ENCODE measurements at regions not wholly inside any gene's neighbourhood (a gene's known extent, or its start where the extent isn't known, plus 50 kb on each side); places are given as distances from the start of the nearest gene placed in this dataset.

- TF ChIP-seq CTCF (IDR thresholded peaks at IDR 0.05; ENCODE audit: extremely low read depth in 1 of 2, insufficient read depth in 1 of 2, low read depth in 1 of 2, low read length in 2 of 2), result no peak
- no peak for TF ChIP-seq EZH2 (IDR thresholded peaks at IDR 0.05; ENCODE audit: borderline replicate concordance, low read depth, low read length, severe bottlenecking)
- no peak for TF ChIP-seq POLR2AphosphoS5 (IDR thresholded peaks at IDR 0.05; ENCODE audit: insufficient read depth, low read depth, low read length)
- no peak for TF ChIP-seq MAX (IDR thresholded peaks at IDR 0.05; ENCODE audit: insufficient read depth, insufficient read length)
- TF ChIP-seq POLR2A (IDR thresholded peaks at IDR 0.05; ENCODE audit: low read depth, low read length), result no peak
- no peak for TF ChIP-seq MYC (IDR thresholded peaks at IDR 0.05; ENCODE audit: low read depth, low read length)
Observed at GRCh38 chr4:52157641-52158316, 106.7 kb downstream of the SPATA18 start.
